ENCODE measurements at regions not wholly inside any gene's neighbourhood (a gene's known extent, or its start where the extent isn't known, plus 50 kb on each side); places are given as distances from the start of the nearest gene placed in this dataset.
"Not testable (repeated sequence)": the region's sequence is repeated elsewhere in the genome, so short reads cannot be mapped to it uniquely, and the experiment has no call there.

DNA sequence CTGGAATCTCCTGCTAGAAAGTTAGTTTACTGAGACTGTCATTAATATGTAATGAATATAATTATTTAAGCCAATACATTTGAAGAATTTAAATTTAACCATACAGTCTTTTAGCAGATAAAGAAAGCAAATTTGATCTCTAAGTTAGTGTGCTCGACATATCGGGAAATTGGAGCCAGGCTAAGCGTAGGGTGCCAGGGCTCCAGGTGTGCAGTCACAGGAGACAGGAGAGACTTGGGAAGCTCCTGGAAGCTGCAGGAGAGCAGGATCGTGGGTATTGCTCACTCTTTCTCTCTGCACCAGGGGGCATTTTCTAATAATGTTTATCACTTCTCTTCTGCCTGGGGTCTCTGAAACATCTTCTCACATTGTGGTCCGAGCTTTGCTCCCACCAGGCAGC lies 342.0 kb upstream of the ANKRD30A start:
- H3K27me3 ChIP-seq (ENCODE audit: control insufficient read depth, insufficient read depth, low read length), result no peaks in the 10 kb centered on the region
- no peaks in the 10 kb centered on the region for H3K9me3 ChIP-seq (ENCODE audit: control insufficient read depth, low read depth, low read length)
- H3K9ac ChIP-seq (ENCODE audit: low read length), result no peak overlapping the region
- no peak overlapping the region for H3K4me3 ChIP-seq (ENCODE audit: low read length)
- peaks cover 4% of the 10 kb centered on the region for H3K4me1 ChIP-seq (ENCODE audit: control insufficient read depth, low read depth, low read length)
- no peaks in the 10 kb centered on the region for H3K36me3 ChIP-seq (ENCODE audit: control insufficient read depth, low read depth, low read length)
- no peak overlapping the region for H3K27ac ChIP-seq (ENCODE audit: low read length)

DNA sequence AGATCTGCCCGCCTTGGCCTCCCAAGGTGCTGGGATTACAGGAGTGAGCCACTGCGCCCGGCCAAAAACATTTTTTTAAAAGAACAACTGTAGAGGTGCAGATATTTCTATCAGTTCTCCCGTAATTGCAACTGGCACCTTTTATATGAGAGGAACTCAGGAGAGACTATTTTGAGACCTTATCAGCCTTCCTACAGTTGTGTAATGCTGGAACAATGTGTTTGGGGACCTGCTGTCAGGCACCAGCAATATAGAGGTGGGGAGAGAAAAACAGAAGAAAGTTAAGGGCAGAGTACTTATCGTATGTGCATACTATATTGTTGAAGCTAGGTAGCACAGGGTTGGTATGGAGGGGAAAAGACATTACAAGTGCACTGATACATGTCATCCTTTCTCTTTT lies 343.8 kb upstream of the ANKRD30A start:
- H3K4me1 ChIP-seq (ENCODE audit: control insufficient read depth, low read depth, low read length), result peaks cover 4% of the 10 kb centered on the region
- H3K36me3 ChIP-seq (ENCODE audit: control insufficient read depth, low read depth, low read length), result no peaks in the 10 kb centered on the region
- H3K27ac ChIP-seq (ENCODE audit: low read length), result no peak overlapping the region
- no peak overlapping the region for H3K4me3 ChIP-seq (ENCODE audit: low read length)
- H3K9ac ChIP-seq (ENCODE audit: low read length), result no peak overlapping the region
- no peaks in the 10 kb centered on the region for H3K9me3 ChIP-seq (ENCODE audit: control insufficient read depth, low read depth, low read length)
- H3K27me3 ChIP-seq (ENCODE audit: control insufficient read depth, insufficient read depth, low read length), result no peaks in the 10 kb centered on the region

DNA sequence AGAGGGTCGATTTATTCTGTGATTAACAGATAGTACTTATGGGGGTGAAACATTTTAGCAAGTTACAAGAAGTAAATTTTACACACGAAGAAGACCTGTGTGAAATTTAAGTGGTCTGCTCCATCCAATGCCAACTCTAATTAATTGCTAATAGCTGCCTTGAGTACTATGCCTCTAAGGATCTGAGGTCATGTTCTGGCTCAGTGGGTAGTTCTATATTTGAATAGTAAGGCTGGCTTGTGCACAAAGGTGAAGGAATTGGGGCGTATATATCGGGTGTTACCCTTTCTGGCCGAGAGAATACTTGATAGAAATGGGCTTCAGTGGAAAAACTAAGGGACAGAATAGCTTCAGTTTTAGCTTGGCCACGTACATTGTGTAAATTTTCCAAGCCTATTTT lies 345.2 kb upstream of the ANKRD30A start:
- Histone ChIP-seq H3K9me3 (ENCODE audit: control insufficient read depth, low read depth, low read length) (no peaks in the 10 kb centered on the region), H3K9ac (ENCODE audit: low read length) (no peak overlapping the region), H3K4me3 (ENCODE audit: low read length) (no peak overlapping the region), H3K4me1 (ENCODE audit: control insufficient read depth, low read depth, low read length) (peaks cover 4% of the 10 kb centered on the region), H3K27me3 (ENCODE audit: control insufficient read depth, insufficient read depth, low read length) (no peaks in the 10 kb centered on the region), H3K36me3 (ENCODE audit: control insufficient read depth, low read depth, low read length) (no peaks in the 10 kb centered on the region), H3K27ac (ENCODE audit: low read length) (no peak overlapping the region)

DNA sequence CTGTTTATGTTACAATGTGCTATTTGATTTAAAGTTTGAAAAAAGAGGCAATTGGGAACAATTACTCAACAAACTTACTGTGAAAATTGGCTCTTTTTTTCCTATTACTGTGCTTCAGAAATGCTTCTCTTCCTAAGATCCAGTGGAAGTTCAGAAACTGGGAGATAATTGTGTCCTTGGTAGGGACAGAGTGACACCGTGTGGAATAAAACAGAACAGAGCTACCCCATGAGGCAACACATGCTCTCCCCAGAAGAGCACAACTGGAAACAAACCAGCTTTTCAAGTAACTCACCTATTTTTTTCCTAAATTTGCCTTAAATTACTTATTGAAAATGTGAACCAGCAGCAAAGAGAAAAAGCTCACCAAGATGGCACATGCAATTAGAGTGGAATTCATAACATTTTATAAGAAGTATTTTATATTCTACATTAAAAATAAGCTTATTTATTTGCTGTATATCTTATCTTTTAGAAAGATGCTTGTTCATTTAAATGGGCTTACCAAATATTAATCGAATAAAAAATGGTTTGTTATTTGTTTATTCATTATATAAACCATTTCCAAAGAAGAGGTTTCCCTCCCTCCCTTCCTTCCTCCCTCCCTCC lies 346.1 kb upstream of the ANKRD30A start:
- Histone ChIP-seq H3K9me3 (ENCODE audit: control insufficient read depth, low read depth, low read length) (no peaks in the 10 kb centered on the region), H3K27me3 (ENCODE audit: control insufficient read depth, insufficient read depth, low read length) (no peaks in the 10 kb centered on the region), H3K9ac (ENCODE audit: low read length) (no peak overlapping the region), H3K27ac (ENCODE audit: low read length) (no peak overlapping the region), H3K4me1 (ENCODE audit: control insufficient read depth, low read depth, low read length) (peaks cover 4% of the 10 kb centered on the region), H3K36me3 (ENCODE audit: control insufficient read depth, low read depth, low read length) (no peaks in the 10 kb centered on the region), H3K4me3 (ENCODE audit: low read length) (no peak overlapping the region)

DNA sequence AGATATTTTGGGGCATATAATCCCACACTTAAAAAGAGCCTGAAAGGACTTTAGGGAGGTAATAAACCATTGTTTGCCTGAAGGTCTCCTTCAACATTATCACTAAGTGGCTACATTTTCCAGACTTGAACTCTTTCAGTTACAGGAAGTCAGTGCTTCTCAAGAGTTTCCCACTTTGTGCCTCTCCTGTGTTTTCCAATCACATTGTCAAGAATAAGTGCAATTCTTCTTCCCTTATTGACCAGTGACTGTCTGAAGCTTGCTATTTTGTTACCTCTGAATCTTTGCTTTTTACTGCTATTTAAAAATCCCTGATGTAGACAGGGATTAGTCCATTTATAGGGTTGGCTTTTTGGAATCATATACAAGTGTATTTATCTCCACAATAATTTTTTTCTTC lies 346.7 kb upstream of the ANKRD30A start:
- Histone ChIP-seq H3K9ac (ENCODE audit: low read length) (no peak overlapping the region), H3K36me3 (ENCODE audit: control insufficient read depth, low read depth, low read length) (no peaks in the 10 kb centered on the region), H3K27me3 (ENCODE audit: control insufficient read depth, insufficient read depth, low read length) (no peaks in the 10 kb centered on the region), H3K27ac (ENCODE audit: low read length) (no peak overlapping the region), H3K9me3 (ENCODE audit: control insufficient read depth, low read depth, low read length) (no peaks in the 10 kb centered on the region), H3K4me1 (ENCODE audit: control insufficient read depth, low read depth, low read length) (peaks cover 4% of the 10 kb centered on the region), H3K4me3 (ENCODE audit: low read length) (no peak overlapping the region)

DNA sequence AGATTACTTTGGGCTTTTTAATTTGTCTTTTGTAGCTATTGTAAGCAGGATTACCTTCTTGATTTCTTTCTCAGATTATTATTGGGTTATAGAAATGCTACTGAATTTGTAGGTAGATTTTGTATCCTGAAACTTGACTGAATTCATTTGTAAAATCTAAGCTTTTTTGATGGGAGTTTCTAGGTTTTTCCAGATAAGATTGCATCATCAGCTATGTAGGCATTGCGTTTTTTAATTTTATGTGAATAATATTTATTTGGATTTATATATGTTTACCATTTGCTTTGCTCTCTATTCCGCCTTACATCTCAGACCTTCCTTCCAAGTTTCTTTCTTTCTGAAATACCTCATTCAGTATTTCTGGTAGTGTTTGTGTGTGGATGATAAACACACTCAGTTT lies 351.7 kb upstream of the ANKRD30A start:
- Histone ChIP-seq H3K9ac (ENCODE audit: low read length) (no peak overlapping the region), H3K4me1 (ENCODE audit: control insufficient read depth, low read depth, low read length) (no peaks in the 10 kb centered on the region), H3K27me3 (ENCODE audit: control insufficient read depth, insufficient read depth, low read length) (no peaks in the 10 kb centered on the region), H3K9me3 (ENCODE audit: control insufficient read depth, low read depth, low read length) (no peaks in the 10 kb centered on the region), H3K36me3 (ENCODE audit: control insufficient read depth, low read depth, low read length) (no peaks in the 10 kb centered on the region), H3K27ac (ENCODE audit: low read length) (no peak overlapping the region), H3K4me3 (ENCODE audit: low read length) (no peak overlapping the region)

DNA sequence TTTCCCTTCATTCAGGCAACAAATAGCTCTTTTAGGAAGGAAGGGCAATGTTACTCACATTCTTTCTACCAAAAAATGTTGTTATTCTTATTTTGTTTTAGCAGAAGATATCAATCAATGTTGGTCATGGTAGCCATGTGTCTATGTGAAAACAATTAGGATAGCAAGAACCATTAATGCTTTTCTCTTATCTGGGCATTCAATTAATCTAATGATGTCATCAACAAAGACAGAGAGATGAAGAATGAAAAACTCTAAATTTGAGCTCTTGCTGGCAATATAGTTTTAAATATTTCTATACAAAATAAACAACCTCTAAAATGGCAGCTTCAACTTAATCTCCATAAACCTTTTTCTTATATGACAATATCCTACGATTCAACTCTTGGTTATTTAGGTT lies 353.7 kb upstream of the ANKRD30A start:
- H3K4me3 ChIP-seq (ENCODE audit: low read length), result no peak overlapping the region
- no peak overlapping the region for H3K27ac ChIP-seq (ENCODE audit: low read length)
- H3K4me1 ChIP-seq (ENCODE audit: control insufficient read depth, low read depth, low read length), result no peaks in the 10 kb centered on the region
- no peaks in the 10 kb centered on the region for H3K9me3 ChIP-seq (ENCODE audit: control insufficient read depth, low read depth, low read length)
- no peaks in the 10 kb centered on the region for H3K27me3 ChIP-seq (ENCODE audit: control insufficient read depth, insufficient read depth, low read length)
- H3K36me3 ChIP-seq (ENCODE audit: control insufficient read depth, low read depth, low read length), result no peaks in the 10 kb centered on the region
- H3K9ac ChIP-seq (ENCODE audit: low read length), result no peak overlapping the region

DNA sequence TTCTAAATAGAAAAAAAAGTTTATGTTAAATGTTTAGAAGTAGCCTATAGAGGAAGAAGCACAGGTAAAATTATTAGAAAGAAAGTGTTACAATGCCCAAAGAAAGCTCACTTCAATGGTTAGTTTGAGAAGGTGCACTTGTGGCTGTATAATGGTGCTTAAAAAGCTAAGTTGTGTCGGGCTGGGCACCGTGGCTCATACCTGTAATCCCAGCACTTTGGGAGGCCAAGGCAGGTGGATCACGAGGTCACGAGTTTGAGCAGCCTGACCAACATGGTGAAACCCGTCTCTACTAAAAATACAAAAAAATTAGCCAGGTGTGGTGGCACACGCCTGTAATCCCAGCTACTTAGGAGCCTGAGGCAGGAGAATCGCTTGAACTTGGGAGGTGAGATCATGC lies 355.7 kb upstream of the ANKRD30A start:
- not testable (repeated sequence) for H3K4me1 ChIP-seq (ENCODE audit: control insufficient read depth, low read depth, low read length); H3K9ac ChIP-seq (ENCODE audit: low read length); H3K36me3 ChIP-seq (ENCODE audit: control insufficient read depth, low read depth, low read length); H3K9me3 ChIP-seq (ENCODE audit: control insufficient read depth, low read depth, low read length); H3K4me3 ChIP-seq (ENCODE audit: low read length); H3K27me3 ChIP-seq (ENCODE audit: control insufficient read depth, insufficient read depth, low read length); H3K27ac ChIP-seq (ENCODE audit: low read length)

DNA sequence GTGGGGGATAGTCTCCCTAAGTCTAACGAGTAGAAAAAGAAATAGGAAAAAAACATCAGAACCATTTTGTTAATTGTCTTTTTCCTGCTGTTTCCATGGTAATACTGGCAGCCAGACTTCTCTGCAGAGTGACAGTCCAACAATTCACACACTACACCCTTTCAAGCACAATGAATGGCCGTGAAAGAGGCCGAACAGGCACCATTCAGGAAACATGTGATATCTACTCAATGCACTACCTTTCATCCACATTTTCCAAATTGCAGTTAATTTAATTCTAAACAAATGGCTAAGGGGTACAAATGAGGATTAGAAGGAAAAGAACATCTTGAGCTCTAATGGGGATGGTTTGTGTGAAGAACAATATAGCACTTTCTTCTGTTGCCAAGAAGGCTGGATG lies 358.5 kb upstream of the ANKRD30A start:
- Histone ChIP-seq H3K4me1 (ENCODE audit: control insufficient read depth, low read depth, low read length) (no peaks in the 10 kb centered on the region), H3K9ac (ENCODE audit: low read length) (no peak overlapping the region), H3K27me3 (ENCODE audit: control insufficient read depth, insufficient read depth, low read length) (no peaks in the 10 kb centered on the region), H3K9me3 (ENCODE audit: control insufficient read depth, low read depth, low read length) (no peaks in the 10 kb centered on the region), H3K36me3 (ENCODE audit: control insufficient read depth, low read depth, low read length) (no peaks in the 10 kb centered on the region), H3K27ac (ENCODE audit: low read length) (no peak overlapping the region), H3K4me3 (ENCODE audit: low read length) (no peak overlapping the region)

DNA sequence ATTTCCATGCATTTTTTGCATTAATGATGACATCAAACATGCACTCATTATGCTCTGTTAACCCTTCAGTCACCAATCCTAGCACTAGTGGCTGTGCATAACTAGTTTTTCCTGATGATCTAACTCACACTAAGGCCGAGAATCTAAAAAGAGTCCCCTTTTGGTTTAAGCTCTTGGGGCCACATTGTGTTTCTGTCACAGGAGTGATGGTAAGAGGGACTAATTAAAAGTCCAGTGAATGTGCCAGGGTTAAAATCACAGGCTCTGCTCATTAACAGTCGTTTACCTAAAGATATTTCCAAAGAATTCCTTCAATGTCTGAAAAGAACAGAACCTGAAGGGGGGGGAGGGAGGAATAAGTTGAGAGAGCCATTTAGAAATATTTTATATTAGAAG lies 359.0 kb upstream of the ANKRD30A start:
- Histone ChIP-seq H3K27ac (ENCODE audit: low read length) (no peak overlapping the region), H3K9me3 (ENCODE audit: control insufficient read depth, low read depth, low read length) (no peaks in the 10 kb centered on the region)

DNA sequence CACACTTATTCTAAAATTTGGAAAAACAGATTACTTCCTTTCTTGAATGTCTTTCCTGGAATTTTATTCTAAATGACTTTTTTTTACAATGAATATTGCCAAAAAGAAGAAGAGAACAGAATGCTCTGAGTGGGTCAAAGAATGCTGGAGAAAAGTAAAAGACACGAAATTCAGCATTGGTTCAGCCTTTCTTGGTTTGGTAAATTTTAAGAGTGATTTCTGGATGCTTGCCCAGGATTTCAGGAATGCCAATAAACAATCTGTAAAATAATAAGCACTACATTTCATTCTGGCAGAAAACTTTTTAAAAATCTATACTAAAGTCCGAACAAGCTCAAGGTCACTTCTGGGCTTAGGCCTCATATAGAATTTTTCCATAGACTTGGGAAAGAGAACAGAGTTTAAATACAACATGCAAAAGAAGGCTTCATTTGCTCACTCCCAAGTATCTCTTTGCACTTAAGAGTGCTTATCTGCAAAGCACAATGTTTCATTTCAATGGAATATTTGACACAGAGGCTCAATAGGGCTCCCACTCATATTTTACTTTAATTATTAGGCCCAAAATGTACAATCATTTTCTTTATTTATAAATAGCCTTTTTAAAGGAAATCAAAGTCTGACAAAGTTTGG lies 359.5 kb upstream of the ANKRD30A start:
- Histone ChIP-seq H3K9ac (ENCODE audit: low read length) (no peak overlapping the region), H3K9me3 (ENCODE audit: control insufficient read depth, low read depth, low read length) (no peaks in the 10 kb centered on the region), H3K4me3 (ENCODE audit: low read length) (no peak overlapping the region), H3K36me3 (ENCODE audit: control insufficient read depth, low read depth, low read length) (no peaks in the 10 kb centered on the region), H3K27ac (ENCODE audit: low read length) (no peak overlapping the region), H3K27me3 (ENCODE audit: control insufficient read depth, insufficient read depth, low read length) (no peaks in the 10 kb centered on the region), H3K4me1 (ENCODE audit: control insufficient read depth, low read depth, low read length) (no peaks in the 10 kb centered on the region)

More for the DNA sequence above, 359.0 kb upstream of the ANKRD30A start:
- Histone ChIP-seq H3K36me3 (ENCODE audit: control insufficient read depth, low read depth, low read length) (no peaks in the 10 kb centered on the region), H3K9ac (ENCODE audit: low read length) (no peak overlapping the region), H3K4me1 (ENCODE audit: control insufficient read depth, low read depth, low read length) (no peaks in the 10 kb centered on the region), H3K4me3 (ENCODE audit: low read length) (no peak overlapping the region), H3K27me3 (ENCODE audit: control insufficient read depth, insufficient read depth, low read length) (no peaks in the 10 kb centered on the region)

DNA sequence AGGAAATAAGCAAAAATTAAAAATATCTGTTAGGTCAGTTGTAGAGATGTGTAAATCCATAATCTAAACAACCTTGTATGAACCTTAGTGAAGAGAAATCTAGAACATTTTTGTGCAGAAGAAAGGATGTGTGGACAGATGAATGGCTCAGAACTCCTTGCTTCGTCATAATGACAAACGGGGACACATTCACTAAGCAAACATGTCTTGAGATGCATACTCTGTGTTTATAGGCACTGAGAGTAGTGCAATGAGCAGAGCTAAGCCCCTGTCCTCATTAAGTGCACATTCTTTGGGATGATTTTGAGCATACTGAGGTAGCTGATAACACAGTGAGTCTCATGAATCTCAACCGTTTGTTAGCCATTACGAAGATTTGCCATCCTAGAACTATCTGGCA lies 360.6 kb upstream of the ANKRD30A start:
- H3K4me3 ChIP-seq (ENCODE audit: low read length), result no peak overlapping the region
- H3K36me3 ChIP-seq (ENCODE audit: control insufficient read depth, low read depth, low read length), result no peaks in the 10 kb centered on the region
- H3K4me1 ChIP-seq (ENCODE audit: control insufficient read depth, low read depth, low read length), result no peaks in the 10 kb centered on the region
- no peaks in the 10 kb centered on the region for H3K27me3 ChIP-seq (ENCODE audit: control insufficient read depth, insufficient read depth, low read length)
- H3K9ac ChIP-seq (ENCODE audit: low read length), result no peak overlapping the region
- H3K9me3 ChIP-seq (ENCODE audit: control insufficient read depth, low read depth, low read length), result no peaks in the 10 kb centered on the region
- no peak overlapping the region for H3K27ac ChIP-seq (ENCODE audit: low read length)
